Mesothelial cell of epicardium (in vitro differentiated cells): ENCODE measurements at regions not wholly inside any gene's neighbourhood (a gene's known extent, or its start where the extent isn't known, plus 50 kb on each side); places are given as distances from the start of the nearest gene placed in this dataset.

Experiments
- DNase-seq, 2 experiments: peaks; one replicate each; pipeline ENCODE4 v3.0.0; 2021; ENCODE audit warnings: low spot score in 2 of 2; ENCODE audit not compliant: unreplicated experiment in 2 of 2
- H3K27ac Mint-ChIP-seq: 2 replicates; pipeline ENCODE4 v1.8.0; 2021; ENCODE audit warnings: mixed read lengths
- H3K27me3 Mint-ChIP-seq: 2 replicates; pipeline ENCODE4 v1.8.0; 2021; ENCODE audit warnings: low read depth, mixed read lengths
- H3K36me3 Mint-ChIP-seq: 2 replicates; pipeline ENCODE4 v1.8.0; 2021; ENCODE audit warnings: mixed read lengths
- H3K4me1 Mint-ChIP-seq: 2 replicates; pipeline ENCODE4 v1.8.0; 2021; ENCODE audit warnings: mixed read lengths
- H3K4me3 Mint-ChIP-seq: 2 replicates; pipeline ENCODE4 v1.8.0; 2021; ENCODE audit warnings: mild to moderate bottlenecking, moderate library complexity, mixed read lengths
- H3K9me3 Mint-ChIP-seq: 2 replicates; pipeline ENCODE4 v1.8.0; 2021; ENCODE audit warnings: mixed read lengths
- CTCF ChIP-seq: fragments of 200-600 bp; sonication (generic); IDR thresholded peaks from one replicate; pipeline ENCODE4 v1.5.0; 2021; ENCODE audit warnings: antibody characterized with exemption; ENCODE audit not compliant: unreplicated experiment

DNA sequence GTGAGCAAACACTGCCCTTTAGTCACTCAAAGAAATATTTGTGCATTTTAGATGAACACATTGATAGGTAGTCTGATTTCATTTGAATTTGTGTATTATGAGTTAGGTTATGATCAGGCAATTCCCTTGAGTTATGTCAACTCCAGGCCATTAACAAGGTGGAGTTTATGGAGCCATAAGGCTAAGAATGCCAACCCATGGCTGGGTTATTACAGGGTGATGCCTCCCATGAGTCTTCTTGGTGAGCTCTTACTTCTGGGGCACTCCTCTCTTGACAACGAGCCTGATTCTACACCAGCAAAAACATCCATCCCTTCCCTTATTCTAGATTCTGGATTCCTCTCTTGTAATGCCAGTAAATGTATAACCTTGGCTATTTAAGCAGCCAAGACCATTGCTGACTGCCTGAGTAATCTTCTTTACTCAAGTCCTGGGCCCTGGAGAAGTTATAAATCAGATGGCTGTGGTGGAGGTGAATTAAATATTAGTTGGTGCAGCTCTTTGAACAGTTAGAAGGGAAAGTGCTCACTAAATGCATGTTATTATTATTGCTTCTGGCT, 645.7 kb upstream of the TENM4 start:
- no peak for DNase-seq

DNA sequence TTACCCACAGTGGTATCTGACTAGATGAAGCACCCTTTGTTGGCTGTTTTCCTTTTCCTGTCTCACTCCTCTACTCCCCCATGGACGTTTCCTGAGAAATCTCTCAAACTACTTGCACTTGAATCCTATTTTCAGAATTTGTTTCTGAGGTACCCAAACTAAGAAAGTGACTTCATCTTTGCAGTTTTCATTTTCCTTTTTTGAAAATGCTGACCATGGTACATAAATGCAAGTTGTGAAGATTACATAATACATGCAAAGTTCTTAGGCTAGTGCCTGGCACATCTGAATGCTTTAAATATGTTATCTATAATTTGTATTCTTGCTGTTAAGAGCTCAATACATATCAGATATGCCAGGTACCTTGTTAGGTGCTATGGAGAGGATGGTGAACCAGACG, 644.7 kb upstream of the TENM4 start:
- Mint-ChIP-seq H3K4me1 (peaks cover 6% of the 10 kb centered on the region), H3K9me3 (no peaks in the 10 kb centered on the region), H3K27ac (no peak overlapping the region), H3K27me3 (peaks cover 5% of the 10 kb centered on the region), H3K36me3 (no peaks in the 10 kb centered on the region), H3K4me3 (no peak overlapping the region)
- DNase-seq = no peak
- TF ChIP-seq CTCF = no peak

More for the DNA sequence above, 645.7 kb upstream of the TENM4 start:
- Mint-ChIP-seq H3K27me3 (peaks cover 5% of the 10 kb centered on the region), H3K9me3 (no peaks in the 10 kb centered on the region), H3K4me1 (peaks cover 6% of the 10 kb centered on the region), H3K27ac (no peak overlapping the region), H3K4me3 (no peak overlapping the region), H3K36me3 (no peaks in the 10 kb centered on the region)
- no peak for TF ChIP-seq CTCF

- H3K4me1 Mint-ChIP-seq = peaks cover 6% of the 10 kb centered on the region
- H3K4me3 Mint-ChIP-seq = no peak overlapping the region
- no peak for TF ChIP-seq CTCF
Measured at GRCh38 chr11:80084608-80085007, 643.8 kb upstream of the TENM4 start.

DNA sequence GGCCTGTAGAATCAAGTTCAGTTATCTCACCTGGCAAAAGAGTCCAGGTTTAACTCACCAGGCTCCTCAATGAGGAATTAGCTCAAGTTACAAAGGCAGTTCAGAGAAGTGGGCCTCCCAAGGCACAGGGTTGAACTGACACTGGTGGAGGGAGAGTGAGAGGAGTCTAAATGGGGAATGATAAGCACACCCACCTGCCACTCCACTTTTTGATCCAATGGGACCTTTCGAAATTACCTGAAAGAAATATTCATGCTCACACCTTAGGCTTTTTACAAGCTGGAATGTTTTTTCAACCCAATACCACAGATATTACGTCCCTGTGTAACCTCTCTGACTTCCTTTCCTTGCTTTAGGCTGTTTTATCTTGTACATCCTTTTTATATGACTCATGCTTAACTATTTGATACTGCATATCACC, 642.7 kb upstream of the TENM4 start:
- Mint-ChIP-seq H3K4me3 (no peak overlapping the region), H3K27ac (no peak overlapping the region), H3K4me1 (peaks cover 6% of the 10 kb centered on the region), H3K27me3 (peaks cover 10% of the 10 kb centered on the region), H3K9me3 (no peaks in the 10 kb centered on the region), H3K36me3 (no peaks in the 10 kb centered on the region)
- no peak for DNase-seq
- TF ChIP-seq CTCF = no peak

More at GRCh38 chr11:80084608-80085007, 643.8 kb upstream of the TENM4 start:
- no peak for DNase-seq
- H3K27ac Mint-ChIP-seq = no peak overlapping the region
- peaks cover 13% of the 10 kb centered on the region for H3K27me3 Mint-ChIP-seq
- no peaks in the 10 kb centered on the region for H3K36me3 Mint-ChIP-seq
- no peaks in the 10 kb centered on the region for H3K9me3 Mint-ChIP-seq

DNA sequence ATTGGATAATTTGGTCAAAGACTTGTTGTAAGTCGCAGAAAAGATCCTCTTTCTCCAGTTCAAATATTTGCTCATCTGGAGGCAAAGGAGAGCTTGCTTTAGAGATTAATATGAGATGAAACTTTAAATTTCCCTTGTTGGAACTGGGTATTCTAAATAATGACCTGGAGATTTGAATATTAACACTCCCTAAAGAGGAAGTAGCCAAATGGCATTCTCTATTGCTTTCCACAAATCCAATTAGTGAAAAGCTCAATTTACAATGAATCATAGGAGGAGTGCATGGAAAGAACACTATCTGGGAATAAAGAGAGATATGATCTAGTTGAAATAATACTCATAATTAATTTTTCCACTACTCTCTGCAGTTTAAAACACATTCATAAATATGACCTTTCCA, 641.6 kb upstream of the TENM4 start:
- H3K9me3 Mint-ChIP-seq = no peaks in the 10 kb centered on the region
- no peak overlapping the region for H3K27ac Mint-ChIP-seq
- DNase-seq = no peak
- no peaks in the 10 kb centered on the region for H3K36me3 Mint-ChIP-seq
- peaks cover 10% of the 10 kb centered on the region for H3K27me3 Mint-ChIP-seq
- H3K4me3 Mint-ChIP-seq = no peak overlapping the region
- H3K4me1 Mint-ChIP-seq = peaks cover 6% of the 10 kb centered on the region
- TF ChIP-seq CTCF = no peak

DNA sequence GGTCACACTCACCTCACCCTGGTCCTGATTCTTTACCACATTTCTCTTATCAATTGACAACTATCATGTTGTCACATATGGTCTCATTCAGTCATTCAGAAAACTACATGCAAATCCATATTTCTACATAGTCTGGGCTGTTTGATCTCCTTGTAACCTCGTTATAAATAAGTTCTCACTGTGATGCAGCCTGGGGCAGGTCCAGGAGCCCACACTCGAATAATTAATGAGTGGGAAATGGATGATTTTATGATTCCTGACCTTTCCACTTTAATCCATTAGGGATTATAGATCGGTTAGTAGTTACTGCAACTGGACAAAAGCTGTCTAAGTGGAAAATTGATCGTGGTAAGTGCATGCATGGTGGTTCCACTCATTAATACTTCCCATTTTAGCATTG, 636.3 kb upstream of the TENM4 start:
- H3K27me3 Mint-ChIP-seq = peaks cover 23% of the 10 kb centered on the region
- no peak overlapping the region for H3K4me3 Mint-ChIP-seq
- no peak overlapping the region for H3K27ac Mint-ChIP-seq
- no peaks in the 10 kb centered on the region for H3K36me3 Mint-ChIP-seq
- no peak for DNase-seq
- H3K4me1 Mint-ChIP-seq = no peaks in the 10 kb centered on the region
- no peak for TF ChIP-seq CTCF
- H3K9me3 Mint-ChIP-seq = peaks cover 7% of the 10 kb centered on the region
